ENCODE measurements at regions not wholly inside any gene's neighbourhood (a gene's known extent, or its start where the extent isn't known, plus 50 kb on each side); places are given as distances from the start of the nearest gene placed in this dataset.

DNA sequence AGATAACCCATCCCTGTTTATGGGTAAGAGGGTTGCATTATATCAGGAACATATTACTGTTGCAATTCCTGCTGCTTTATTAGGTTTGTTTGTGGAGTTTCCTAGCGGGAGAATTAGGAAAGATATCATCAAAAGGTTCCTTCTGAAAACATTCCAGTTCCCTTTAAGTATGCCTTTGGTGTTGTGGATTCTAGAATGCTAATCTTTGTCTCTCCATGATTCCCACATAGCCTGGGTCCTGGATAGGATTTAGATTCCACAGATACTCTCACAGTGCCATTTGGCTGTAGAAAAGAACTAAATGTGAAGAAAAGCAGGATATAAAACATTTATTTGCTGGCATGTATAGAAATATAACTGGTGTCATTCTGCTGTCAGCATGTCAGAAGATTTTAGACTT lies 338.7 kb downstream of the PCDH18 start:
- no peaks in the 10 kb centered on the region for H3F3A ChIP-seq (ENCODE audit: insufficient read depth)
- TF ChIP-seq CTCF (IDR thresholded peaks at IDR 0.05; ENCODE audit: insufficient read depth, low read length, poor library complexity, severe bottlenecking) = no peak
- no peak for TF ChIP-seq EZH2phosphoT487 (conservative IDR thresholded peaks at IDR 0.05; ENCODE audit: low read length)
- H3K9me3 ChIP-seq (ENCODE audit: insufficient read depth, low read length) = no peaks in the 10 kb centered on the region
- H3K4me3 ChIP-seq (ENCODE audit: insufficient read depth, low read length, poor library complexity, severe bottlenecking) = no peak overlapping the region
- no peaks in the 10 kb centered on the region for H3K27me3 ChIP-seq (ENCODE audit: low read length)
- no peak overlapping the region for H3K4me2 ChIP-seq (ENCODE audit: low read depth, low read length, poor library complexity, severe bottlenecking)
- no peaks in the 10 kb centered on the region for H4K20me1 ChIP-seq (ENCODE audit: low read depth, low read length)
- no peak overlapping the region for H2AFZ ChIP-seq (ENCODE audit: low read depth, low read length, severe bottlenecking)
- no peaks in the 10 kb centered on the region for H3K79me2 ChIP-seq (ENCODE audit: insufficient read depth, low read length)
- H3K9ac ChIP-seq (ENCODE audit: low read length) = no peak overlapping the region
- no peaks in the 10 kb centered on the region for H3K36me3 ChIP-seq (ENCODE audit: low read length)
- H3K27ac ChIP-seq (ENCODE audit: low read depth, low read length) = no peak overlapping the region
- H3K9me2 ChIP-seq (replicated peaks; ENCODE audit: insufficient read depth, low read length) = no peaks in the 10 kb centered on the region

DNA sequence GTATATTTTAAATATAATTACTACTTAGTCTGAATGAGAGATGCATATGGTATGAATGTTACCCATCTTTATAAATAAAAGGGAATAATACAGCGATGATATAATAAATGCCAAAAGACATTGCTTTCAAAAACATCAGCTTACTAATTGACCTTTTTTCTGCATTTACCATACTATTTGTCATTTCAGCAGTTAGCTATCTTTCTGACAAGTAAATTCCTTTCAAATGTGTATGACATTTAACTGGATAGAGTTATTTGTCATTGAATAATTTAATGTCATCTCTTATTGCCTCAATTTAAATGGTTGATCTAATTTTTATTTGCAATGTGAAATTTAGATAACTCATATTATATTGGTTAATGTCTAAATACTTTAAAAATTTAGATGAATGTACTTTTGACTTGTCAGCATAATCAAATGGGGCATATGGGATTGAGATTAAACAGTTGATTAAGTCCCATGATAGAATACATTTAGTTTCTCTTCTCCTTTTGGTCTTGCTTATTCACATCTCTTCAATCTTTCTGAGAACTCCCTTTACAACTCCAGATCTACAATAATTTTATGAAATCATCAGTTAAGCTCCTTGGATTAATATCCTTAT lies 350.9 kb downstream of the PCDH18 start:
- Histone ChIP-seq H3K4me2 (ENCODE audit: low read depth, low read length, poor library complexity, severe bottlenecking) (no peak overlapping the region), H3K9ac (ENCODE audit: low read length) (no peak overlapping the region), H3F3A (ENCODE audit: insufficient read depth) (no peaks in the 10 kb centered on the region), H2AFZ (ENCODE audit: low read depth, low read length, severe bottlenecking) (no peak overlapping the region), H3K4me3 (ENCODE audit: insufficient read depth, low read length, poor library complexity, severe bottlenecking) (no peak overlapping the region), H3K79me2 (ENCODE audit: insufficient read depth, low read length) (no peaks in the 10 kb centered on the region), H3K27me3 (ENCODE audit: low read length) (no peaks in the 10 kb centered on the region), H3K27ac (ENCODE audit: low read depth, low read length) (no peak overlapping the region), H3K36me3 (ENCODE audit: low read length) (no peaks in the 10 kb centered on the region), H4K20me1 (ENCODE audit: low read depth, low read length) (no peaks in the 10 kb centered on the region), H3K9me3 (ENCODE audit: insufficient read depth, low read length) (no peaks in the 10 kb centered on the region), H3K9me2 (replicated peaks; ENCODE audit: insufficient read depth, low read length) (no peaks in the 10 kb centered on the region)
- TF ChIP-seq EZH2phosphoT487 (conservative IDR thresholded peaks at IDR 0.05; ENCODE audit: low read length) (no peak), CTCF (IDR thresholded peaks at IDR 0.05; ENCODE audit: insufficient read depth, low read length, poor library complexity, severe bottlenecking) (no peak)

DNA sequence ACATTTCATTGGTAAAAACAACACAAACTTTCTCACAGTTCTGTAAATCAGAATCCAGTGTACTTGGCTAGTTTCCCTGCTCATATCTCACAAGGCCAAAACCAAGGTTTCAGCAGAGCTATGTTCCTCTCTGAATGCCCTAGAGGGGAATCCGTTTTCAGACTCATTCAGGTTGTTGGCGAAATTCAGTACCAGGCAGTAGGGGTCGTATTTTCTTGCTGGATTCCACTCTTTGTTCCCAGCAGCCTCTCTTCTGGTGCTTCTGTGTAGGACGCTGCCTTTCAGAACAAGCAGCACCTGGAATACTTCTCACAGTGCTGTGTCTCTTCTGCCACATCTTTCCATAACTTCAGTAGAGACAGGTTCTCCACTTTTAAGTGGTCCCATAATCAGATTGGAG lies 351.9 kb downstream of the PCDH18 start:
- Histone ChIP-seq H2AFZ (ENCODE audit: low read depth, low read length, severe bottlenecking) (no peak overlapping the region), H3K36me3 (ENCODE audit: low read length) (no peaks in the 10 kb centered on the region), H3F3A (ENCODE audit: insufficient read depth) (no peaks in the 10 kb centered on the region), H3K4me2 (ENCODE audit: low read depth, low read length, poor library complexity, severe bottlenecking) (no peak overlapping the region), H3K79me2 (ENCODE audit: insufficient read depth, low read length) (no peaks in the 10 kb centered on the region), H3K9ac (ENCODE audit: low read length) (no peak overlapping the region), H3K27me3 (ENCODE audit: low read length) (no peaks in the 10 kb centered on the region), H4K20me1 (ENCODE audit: low read depth, low read length) (no peaks in the 10 kb centered on the region), H3K9me2 (replicated peaks; ENCODE audit: insufficient read depth, low read length) (no peaks in the 10 kb centered on the region), H3K4me3 (ENCODE audit: insufficient read depth, low read length, poor library complexity, severe bottlenecking) (no peak overlapping the region), H3K9me3 (ENCODE audit: insufficient read depth, low read length) (no peaks in the 10 kb centered on the region), H3K27ac (ENCODE audit: low read depth, low read length) (no peak overlapping the region)
- TF ChIP-seq CTCF (IDR thresholded peaks at IDR 0.05; ENCODE audit: insufficient read depth, low read length, poor library complexity, severe bottlenecking) = no peak

All from SU-DHL-6 (cell line).